Esophagus muscularis mucosa (tissue), 4 donors: ENCODE measurements at regions not wholly inside any gene's neighbourhood (a gene's known extent, or its start where the extent isn't known, plus 50 kb on each side); places are given as distances from the start of the nearest gene placed in this dataset.
A peak's percentile ranks its signal among the peaks of the same experiment; 100 is the strongest.

ENCODE experiments used
- DNase-seq: peaks from one replicate; pipeline ENCODE4 v3.0.0-alpha.2; 2017; ENCODE audit errors: extremely low spot score
- H3K27ac ChIP-seq, 4 donors: fragments of 200-600 bp; sonication (generic); replicated peaks in 1 of 4; 1 replicate in 3 of 4; 2 replicates in 1 of 4; pipeline ENCODE4 v1.5.1; 2016 to 2019; ENCODE audit warnings: mild to moderate bottlenecking in 1 of 4
- H3K27me3 ChIP-seq, 4 donors: fragments of 200-600 bp; sonication (generic); one replicate each; pipeline versions ENCODE4 v1.5.1 to v1.6.0; 2016 to 2019
- H3K36me3 ChIP-seq, 4 donors: fragments of 200-600 bp; sonication (generic); one replicate each; pipeline ENCODE4 v1.5.1; 2016 to 2019
- H3K4me1 ChIP-seq, 4 donors: fragments of 200-600 bp; sonication (generic); one replicate each; pipeline ENCODE4 v1.5.1; 2016 to 2019
- H3K4me3 ChIP-seq, 4 donors: fragments of 200-600 bp; sonication (generic); 1 replicate in 2 of 4; 2 replicates in 2 of 4; pipeline ENCODE4 v1.5.1; 2016 to 2019; ENCODE audit warnings: mild to moderate bottlenecking in 4 of 4, moderate library complexity in 1 of 4
- H3K9me3 ChIP-seq, 4 donors: fragments of 200-600 bp; sonication (generic); 1 replicate in 3 of 4; 2 replicates in 1 of 4; pipeline ENCODE4 v1.5.1; 2016 to 2019
- EP300 ChIP-seq: sonication (generic); formaldehyde crosslinking; IDR thresholded peaks from one replicate; pipeline ENCODE4 v1.6.1; 2017; ENCODE audit warnings: antibody characterized with exemption
- POLR2A ChIP-seq: fragments of 450-650 bp; IDR thresholded peaks from one replicate; pipeline ENCODE4 v1.6.1; 2017; ENCODE audit warnings: antibody characterized with exemption, moderate library complexity, mild to moderate bottlenecking, low read depth
- POLR2AphosphoS5 ChIP-seq, 2 donors: sonication (generic); formaldehyde crosslinking; IDR thresholded peaks; one replicate each; pipeline ENCODE4 v1.6.1; 2017; ENCODE audit warnings: antibody characterized with exemption in 2 of 2
- WGBS: methylation state at CpG from one replicate; pipeline ENCODE4 v1.1.5; 2018; 5-methylcytosine and 5-hydroxymethylcytosine counted together
- intact Hi-C: fragments of 100-400 bp; cut with DNase I; formaldehyde crosslinking; loops from one replicate; pipeline ENCODE4 v1.15.1; 2023
- TF ChIP-seq, protein P1 (sequence below), 3 experiments: fragments of 200-600 bp in 2 of 3; fragments of 450-650 bp in 1 of 3; sonication (generic) in 2 of 3; IDR thresholded peaks; one replicate each; pipeline ENCODE4 v1.5.1; 2017 to 2019; ENCODE audit warnings: antibody characterized with exemption in 3 of 3, mild to moderate bottlenecking in 2 of 3, moderate library complexity in 1 of 3

DNA sequence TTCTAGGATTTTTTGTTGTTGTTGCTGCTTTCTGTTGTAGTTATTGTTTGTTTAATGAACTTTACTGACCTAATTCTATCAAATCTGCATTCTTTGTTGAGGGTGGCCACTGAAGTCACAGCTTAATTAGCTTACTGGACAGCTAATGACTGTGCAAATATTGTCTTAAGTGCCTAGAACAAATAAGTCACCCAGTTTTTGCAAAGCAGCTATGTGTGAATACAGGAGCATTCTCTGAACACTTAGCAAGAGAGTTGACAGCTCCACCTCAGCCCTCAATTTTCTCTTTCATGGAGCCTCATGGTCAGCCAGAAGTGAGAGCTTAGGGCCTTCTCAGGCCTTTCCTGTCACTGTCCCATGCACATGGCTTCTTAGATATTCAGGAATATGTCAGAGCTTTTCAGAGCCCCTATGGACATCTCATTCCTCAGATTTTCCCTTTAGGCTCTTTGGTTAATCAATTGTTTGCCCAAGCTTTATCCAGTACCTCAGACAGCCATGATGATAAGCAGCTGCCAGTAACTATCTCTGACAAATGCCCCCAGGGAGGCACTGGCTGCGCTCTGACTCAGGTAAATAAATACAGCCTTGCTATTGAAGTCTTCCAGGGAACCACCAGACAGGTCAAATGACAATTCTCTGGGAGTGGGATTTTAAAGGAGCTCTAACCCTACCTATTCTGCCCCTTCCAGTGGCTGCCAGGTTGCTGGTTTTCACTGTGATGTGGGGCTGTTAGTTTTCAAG is 241.4 kb upstream of the IL12B start:
- no peaks in the 10 kb centered on the region for H3K4me1 ChIP-seq
- no peak overlapping the region for H3K27ac ChIP-seq
- H3K27me3 ChIP-seq, result no peaks in the 10 kb centered on the region
- TF ChIP-seq, protein P1, sequence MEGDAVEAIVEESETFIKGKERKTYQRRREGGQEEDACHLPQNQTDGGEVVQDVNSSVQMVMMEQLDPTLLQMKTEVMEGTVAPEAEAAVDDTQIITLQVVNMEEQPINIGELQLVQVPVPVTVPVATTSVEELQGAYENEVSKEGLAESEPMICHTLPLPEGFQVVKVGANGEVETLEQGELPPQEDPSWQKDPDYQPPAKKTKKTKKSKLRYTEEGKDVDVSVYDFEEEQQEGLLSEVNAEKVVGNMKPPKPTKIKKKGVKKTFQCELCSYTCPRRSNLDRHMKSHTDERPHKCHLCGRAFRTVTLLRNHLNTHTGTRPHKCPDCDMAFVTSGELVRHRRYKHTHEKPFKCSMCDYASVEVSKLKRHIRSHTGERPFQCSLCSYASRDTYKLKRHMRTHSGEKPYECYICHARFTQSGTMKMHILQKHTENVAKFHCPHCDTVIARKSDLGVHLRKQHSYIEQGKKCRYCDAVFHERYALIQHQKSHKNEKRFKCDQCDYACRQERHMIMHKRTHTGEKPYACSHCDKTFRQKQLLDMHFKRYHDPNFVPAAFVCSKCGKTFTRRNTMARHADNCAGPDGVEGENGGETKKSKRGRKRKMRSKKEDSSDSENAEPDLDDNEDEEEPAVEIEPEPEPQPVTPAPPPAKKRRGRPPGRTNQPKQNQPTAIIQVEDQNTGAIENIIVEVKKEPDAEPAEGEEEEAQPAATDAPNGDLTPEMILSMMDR (IDR thresholded peaks at IDR 0.05), result no peak
- TF ChIP-seq EP300 (no peak), POLR2AphosphoS5 (IDR thresholded peaks at IDR 0.05) (no peak), POLR2A (no peak)
- no peak overlapping the region for H3K4me3 ChIP-seq
- no peaks in the 10 kb centered on the region for H3K36me3 ChIP-seq
- intact Hi-C loops, result no loop called here
- no peaks in the 10 kb centered on the region for H3K9me3 ChIP-seq
- WGBS, result 58% methylated on average over 1 of the region's 1 CpG
- no peak for DNase-seq

DNA sequence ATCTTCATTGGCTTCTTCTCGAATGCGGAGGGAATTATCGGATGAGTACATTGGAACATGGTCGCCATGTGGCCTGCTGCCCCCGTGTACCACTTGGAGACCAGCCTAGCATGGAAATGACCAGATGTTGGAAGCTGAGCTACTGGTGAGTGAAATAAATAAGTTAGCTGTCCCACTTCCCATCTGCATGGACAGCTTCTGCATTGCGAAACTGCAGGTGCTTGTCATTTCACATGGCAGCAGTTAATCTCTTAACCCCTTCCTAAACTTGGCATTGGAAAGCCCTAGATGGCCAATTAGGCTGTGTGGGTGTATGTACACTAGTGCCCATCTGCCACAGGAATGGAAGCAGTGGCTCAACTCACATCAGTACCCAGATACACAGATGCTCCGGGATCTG is 246.6 kb upstream of the IL12B start:
- no peaks in the 10 kb centered on the region for H3K9me3 ChIP-seq
- TF ChIP-seq POLR2AphosphoS5 (IDR thresholded peaks at IDR 0.05), result no peak
- no peak for TF ChIP-seq POLR2A
- no peak for TF ChIP-seq EP300
- TF ChIP-seq, protein P1 (IDR thresholded peaks at IDR 0.05), result no peak
- DNase-seq, result no peak
- no peak overlapping the region for H3K4me3 ChIP-seq
- H3K36me3 ChIP-seq, result no peaks in the 10 kb centered on the region
- H3K4me1 ChIP-seq, result peaks cover 0 to 4% (median 2%) of the 10 kb centered on the region in 4 donors
- intact Hi-C loops, result no loop called here
- H3K27me3 ChIP-seq, result no peaks in the 10 kb centered on the region
- WGBS, result 88% methylated on average over 7 of the region's 7 CpGs
- no peak overlapping the region for H3K27ac ChIP-seq

DNA sequence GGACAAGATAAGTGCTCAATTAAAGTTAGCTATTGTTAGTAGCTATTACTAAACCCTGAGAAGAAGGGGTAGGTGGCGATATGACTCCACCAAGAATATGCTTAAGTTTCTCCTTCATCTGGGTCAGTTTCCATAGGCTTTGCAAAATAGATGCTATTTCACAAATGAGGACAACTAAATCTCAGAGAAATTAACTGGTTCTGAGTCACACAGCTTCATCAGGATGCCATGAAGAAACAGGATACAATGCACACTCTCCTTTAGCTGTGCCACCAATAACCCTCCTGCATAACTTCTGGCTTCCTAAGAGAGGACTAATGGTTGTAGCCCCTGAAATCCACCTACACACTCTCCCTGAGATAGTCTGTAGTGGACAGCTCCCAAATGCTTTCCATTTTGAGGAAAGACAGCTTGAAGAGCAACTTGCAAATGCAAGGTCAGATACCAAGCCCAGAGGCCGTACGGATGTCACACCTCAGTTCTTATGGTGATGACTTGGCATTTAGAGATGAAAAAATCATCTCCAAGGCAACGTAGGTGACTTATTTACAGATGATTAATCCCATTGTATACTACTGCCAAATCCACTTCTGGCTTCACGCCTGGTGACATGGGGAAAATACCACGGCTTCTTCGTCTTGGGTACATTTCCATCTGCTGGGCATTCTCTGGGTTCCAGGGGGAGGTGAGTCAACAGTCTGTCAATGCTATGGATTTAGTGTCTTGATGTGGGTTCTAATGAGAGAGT is 251.4 kb upstream of the IL12B start:
- 46% methylated on average over 7 of the region's 7 CpGs for WGBS
- H3K27ac ChIP-seq, result no peak overlapping the region
- intact Hi-C loops, result no loop called here
- H3K36me3 ChIP-seq, result no peaks in the 10 kb centered on the region
- no peaks in the 10 kb centered on the region for H3K27me3 ChIP-seq
- no peak overlapping the region for H3K4me3 ChIP-seq
- H3K4me1 ChIP-seq, result peaks cover 0 to 8% (median 3%) of the 10 kb centered on the region in 4 donors
- TF ChIP-seq EP300 (no peak), POLR2AphosphoS5 (IDR thresholded peaks at IDR 0.05) (no peak), POLR2A (no peak)
- TF ChIP-seq, protein P1 (IDR thresholded peaks at IDR 0.05), result no peak
- peaks cover 0 to 6% (median 1%) of the 10 kb centered on the region in 4 donors for H3K9me3 ChIP-seq
- no peak for DNase-seq

DNA sequence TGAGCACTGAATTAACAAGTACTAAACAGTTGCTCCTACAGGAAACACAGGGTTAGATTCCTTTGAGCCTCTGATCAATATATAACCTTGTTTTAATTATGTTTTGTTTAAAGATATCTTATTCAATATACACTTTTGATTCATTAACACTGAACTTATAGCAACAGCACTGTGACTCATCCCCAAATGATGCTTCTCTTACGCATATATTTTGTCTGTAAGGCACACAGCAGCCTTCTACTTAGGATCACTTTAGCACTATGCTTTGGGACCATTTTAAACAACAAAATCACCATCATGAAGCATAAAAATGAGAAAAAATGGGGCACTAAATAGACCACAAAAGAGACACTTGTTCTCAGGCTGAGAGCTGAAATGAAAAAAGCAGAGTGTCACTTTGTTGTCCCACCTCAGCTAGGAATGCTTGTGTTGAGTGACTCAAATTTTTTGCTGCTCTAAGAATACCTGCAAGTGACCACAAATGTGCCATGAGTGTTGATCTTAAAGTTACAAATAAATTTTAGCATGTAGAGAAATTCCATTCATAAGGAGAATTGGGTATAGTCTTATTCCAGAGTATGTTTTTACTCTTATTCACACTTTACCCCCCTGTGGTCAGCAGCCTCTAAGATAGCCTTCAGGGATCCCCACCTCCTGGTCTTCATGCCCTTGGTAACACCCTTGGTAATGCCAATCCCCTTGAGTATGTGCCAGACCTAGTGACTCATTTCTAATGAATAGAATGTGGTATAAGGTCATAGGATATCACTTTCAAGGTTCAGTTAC is 252.7 kb upstream of the IL12B start:
- TF ChIP-seq POLR2A (no peak), EP300 (no peak), POLR2AphosphoS5 (IDR thresholded peaks at IDR 0.05) (no peak)
- TF ChIP-seq, protein P1 (IDR thresholded peaks at IDR 0.05), result no peak
- intact Hi-C loops, result no loop called here
- Histone ChIP-seq H3K9me3 (peaks cover 0 to 6% (median 1%) of the 10 kb centered on the region in 4 donors), H3K27me3 (no peaks in the 10 kb centered on the region), H3K36me3 (no peaks in the 10 kb centered on the region), H3K27ac (no peak overlapping the region), H3K4me3 (no peak overlapping the region), H3K4me1 (peaks cover 0 to 8% (median 3%) of the 10 kb centered on the region in 4 donors)
- peak; percentile 5 for DNase-seq
- 92% methylated on average over 1 of the region's 1 CpG for whole genome bisulfite sequencing
